HG03097 (cell line): ENCODE measurements at regions not wholly inside any gene's neighbourhood (a gene's known extent, or its start where the extent isn't known, plus 50 kb on each side); places are given as distances from the start of the nearest gene placed in this dataset.

Experiments used
- ATAC-seq: cut with Tn5 transposase; IDR thresholded peaks from one replicate; pipeline ENCODE4 v1.9.1; 2021; ENCODE audit not compliant: unreplicated experiment, low FRiP score

GRCh38 chrX:30156880-30157560, 58.3 kb upstream of the MAGEB2 start:
- no peak for ATAC-seq

DNA sequence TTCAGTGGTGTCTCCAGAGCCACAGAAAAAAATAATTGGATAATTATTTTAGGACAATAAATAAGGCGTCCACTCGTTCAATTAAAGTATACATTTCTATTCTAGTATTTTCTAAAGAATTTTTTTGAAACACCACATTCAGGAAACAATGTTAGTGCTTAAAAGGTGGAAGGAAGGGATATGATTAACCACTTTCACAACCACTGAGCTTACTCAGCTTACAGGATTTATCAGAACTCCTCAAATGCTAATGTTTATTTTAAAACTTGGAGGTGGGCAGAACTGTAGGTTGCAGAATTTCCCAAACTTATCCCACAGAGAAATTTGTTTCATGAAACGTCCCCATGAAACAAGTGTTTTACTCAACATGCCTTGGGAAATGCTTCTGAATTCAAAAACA, 54.3 kb upstream of the MAGEB2 start:
- no peak for ATAC-seq
